Testis (tissue), 2 donors: ENCODE measurements at regions not wholly inside any gene's neighbourhood (a gene's known extent, or its start where the extent isn't known, plus 50 kb on each side); places are given as distances from the start of the nearest gene placed in this dataset.

Experiments used
- DNase-seq: peaks from one replicate; pipeline ENCODE4 v3.0.0-alpha.2; 2019
- H3K27ac ChIP-seq, 2 donors: fragments of 200-600 bp; sonication (generic); one replicate each; pipeline ENCODE4 v1.5.1; 2019
- H3K27me3 ChIP-seq: fragments of 200-600 bp; sonication (generic); one replicate; pipeline ENCODE4 v1.5.1; 2019
- H3K36me3 ChIP-seq: fragments of 200-600 bp; sonication (generic); one replicate; pipeline ENCODE4 v1.5.1; 2017; ENCODE audit warnings: low read depth; ENCODE audit errors: missing control alignments
- H3K4me1 ChIP-seq: fragments of 200-600 bp; sonication (generic); one replicate; pipeline ENCODE4 v1.5.1; 2019
- H3K4me3 ChIP-seq, 2 donors: fragments of 200-600 bp; sonication (generic); one replicate each; pipeline ENCODE4 v1.5.1; 2017 to 2019
- H3K9me3 ChIP-seq: fragments of 200-600 bp; sonication (generic); one replicate; pipeline ENCODE4 v1.5.1; 2017
- POLR2A ChIP-seq: fragments of 450-650 bp; IDR thresholded peaks from one replicate; pipeline ENCODE4 v1.6.1; 2017; ENCODE audit warnings: antibody characterized with exemption, mild to moderate bottlenecking, moderate library complexity
- WGBS, 2 donors: methylation state at CpG; one replicate each; pipeline ENCODE4 v1.1.5; 2018; 5-methylcytosine and 5-hydroxymethylcytosine counted together
- intact Hi-C: fragments of 100-400 bp; cut with DNase I; formaldehyde crosslinking; loops from one replicate; pipeline ENCODE4 v1.15.1; 2023; ENCODE audit warnings: low total_unique reads
- TF ChIP-seq, protein P1 (sequence below), 3 experiments: fragments of 450-650 bp in 2 of 3; fragments of 200-600 bp in 1 of 3; sonication (generic) in 1 of 3; IDR thresholded peaks; one replicate each; pipeline ENCODE4 v1.5.1; 2016 to 2019; ENCODE audit warnings: antibody characterized with exemption in 3 of 3, mild to moderate bottlenecking in 2 of 3, moderate library complexity in 1 of 3

DNA sequence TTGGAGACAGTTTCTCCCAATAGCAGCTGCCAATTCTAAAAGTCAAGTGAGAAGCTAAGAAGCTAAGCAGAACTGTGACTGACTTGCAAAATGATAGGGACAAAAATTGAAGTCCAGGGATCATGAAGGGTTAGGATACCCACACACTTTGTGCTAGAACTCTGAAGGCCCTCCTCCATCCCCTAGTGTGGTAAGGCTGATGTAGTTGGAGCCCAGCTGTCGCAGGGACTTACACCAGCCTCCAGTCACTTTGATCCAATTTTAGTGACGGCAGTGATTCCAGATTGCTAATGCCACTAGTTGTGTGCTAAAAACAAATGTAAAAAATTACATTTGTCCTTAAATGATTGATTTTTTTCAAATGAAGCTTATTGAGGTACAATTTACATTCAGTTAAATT, 742.7 kb upstream of the ZNF608 start:
- Histone ChIP-seq H3K4me1 (peaks cover 5% of the 10 kb centered on the region), H3K27ac (no peak overlapping the region), H3K27me3 (no peaks in the 10 kb centered on the region), H3K36me3 (no peaks in the 10 kb centered on the region), H3K9me3 (no peaks in the 10 kb centered on the region), H3K4me3 (no peak overlapping the region)
- WGBS, 2 donors, result 96 to 98% methylated on average over 2 of the region's 2 CpGs
- intact Hi-C loops, result no loop called here
- TF ChIP-seq, protein P1, sequence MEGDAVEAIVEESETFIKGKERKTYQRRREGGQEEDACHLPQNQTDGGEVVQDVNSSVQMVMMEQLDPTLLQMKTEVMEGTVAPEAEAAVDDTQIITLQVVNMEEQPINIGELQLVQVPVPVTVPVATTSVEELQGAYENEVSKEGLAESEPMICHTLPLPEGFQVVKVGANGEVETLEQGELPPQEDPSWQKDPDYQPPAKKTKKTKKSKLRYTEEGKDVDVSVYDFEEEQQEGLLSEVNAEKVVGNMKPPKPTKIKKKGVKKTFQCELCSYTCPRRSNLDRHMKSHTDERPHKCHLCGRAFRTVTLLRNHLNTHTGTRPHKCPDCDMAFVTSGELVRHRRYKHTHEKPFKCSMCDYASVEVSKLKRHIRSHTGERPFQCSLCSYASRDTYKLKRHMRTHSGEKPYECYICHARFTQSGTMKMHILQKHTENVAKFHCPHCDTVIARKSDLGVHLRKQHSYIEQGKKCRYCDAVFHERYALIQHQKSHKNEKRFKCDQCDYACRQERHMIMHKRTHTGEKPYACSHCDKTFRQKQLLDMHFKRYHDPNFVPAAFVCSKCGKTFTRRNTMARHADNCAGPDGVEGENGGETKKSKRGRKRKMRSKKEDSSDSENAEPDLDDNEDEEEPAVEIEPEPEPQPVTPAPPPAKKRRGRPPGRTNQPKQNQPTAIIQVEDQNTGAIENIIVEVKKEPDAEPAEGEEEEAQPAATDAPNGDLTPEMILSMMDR (IDR thresholded peaks at IDR 0.05), result no peak
- TF ChIP-seq POLR2A, result no peak
- no peak for DNase-seq

DNA sequence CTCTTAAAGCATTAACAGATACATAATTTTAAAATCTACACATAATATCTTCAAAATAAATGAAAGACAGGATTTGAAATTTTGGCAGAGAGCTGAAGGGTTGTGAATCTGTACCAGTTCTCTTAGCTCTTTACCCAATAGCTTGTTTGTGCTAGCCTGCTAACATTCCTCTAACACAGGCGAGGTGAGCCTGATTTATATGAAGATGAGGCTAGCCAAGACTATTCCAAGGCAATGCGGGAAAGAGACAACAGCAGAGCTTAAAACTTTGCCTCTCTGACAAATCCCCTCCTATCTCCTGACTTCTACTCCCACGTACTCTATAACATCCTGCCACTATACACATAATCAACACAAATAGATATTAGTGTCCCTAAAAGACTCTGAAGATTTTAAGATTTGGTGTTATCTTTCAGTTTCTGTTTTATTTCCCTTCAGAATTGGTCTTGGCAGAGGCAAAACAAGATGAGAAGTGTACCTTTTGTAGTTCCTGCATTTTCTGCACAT, 745.6 kb upstream of the ZNF608 start:
- DNase-seq, result no peak
- Histone ChIP-seq H3K27ac (no peak overlapping the region), H3K36me3 (no peaks in the 10 kb centered on the region), H3K4me1 (no peaks in the 10 kb centered on the region), H3K9me3 (no peaks in the 10 kb centered on the region), H3K27me3 (no peaks in the 10 kb centered on the region), H3K4me3 (no peak overlapping the region)
- WGBS, 2 donors, result 47 to 50% methylated on average over 3 of the region's 3 CpGs
- no peak for TF ChIP-seq POLR2A
- TF ChIP-seq, protein P1 (IDR thresholded peaks at IDR 0.05), result no peak
- intact Hi-C loops, result no loop called here

DNA sequence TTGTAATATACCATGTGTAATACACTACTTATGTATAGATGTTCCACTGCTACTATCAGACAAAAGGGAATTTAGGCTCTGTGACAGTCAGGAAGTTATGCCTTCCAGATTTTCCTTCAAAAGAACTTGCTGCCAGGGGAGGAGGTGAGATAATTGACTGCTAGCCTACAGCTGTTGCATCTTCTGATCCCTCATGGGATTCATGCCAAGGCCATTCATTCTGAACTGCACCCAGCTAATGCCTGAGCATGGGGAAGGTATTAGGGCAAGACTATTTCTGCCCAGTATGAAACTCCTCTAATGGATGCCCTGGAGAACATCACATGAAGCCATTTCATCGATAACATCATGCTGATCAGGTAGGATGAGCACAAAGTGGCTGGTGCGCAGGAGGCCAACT, 746.5 kb upstream of the ZNF608 start:
- intact Hi-C loops, result no loop called here
- Histone ChIP-seq H3K27me3 (no peaks in the 10 kb centered on the region), H3K4me1 (no peaks in the 10 kb centered on the region), H3K27ac (no peak overlapping the region), H3K9me3 (no peaks in the 10 kb centered on the region), H3K4me3 (no peak overlapping the region), H3K36me3 (no peaks in the 10 kb centered on the region)
- no peak for DNase-seq
- WGBS, 2 donors, result 96 to 100% methylated on average over 2 of the region's 2 CpGs
- TF ChIP-seq, protein P1 (IDR thresholded peaks at IDR 0.05), result no peak
- no peak for TF ChIP-seq POLR2A

GRCh38 chr5:125496393-125496792, 750.0 kb upstream of the ZNF608 start:
- Histone ChIP-seq H3K27me3 (no peaks in the 10 kb centered on the region), H3K36me3 (no peaks in the 10 kb centered on the region), H3K9me3 (no peaks in the 10 kb centered on the region), H3K27ac (no peak overlapping the region), H3K4me3 (no peak overlapping the region), H3K4me1 (no peaks in the 10 kb centered on the region)
- TF ChIP-seq, protein P1 (IDR thresholded peaks at IDR 0.05), result no peak
- no peak for TF ChIP-seq POLR2A
- DNase-seq, result no peak
- intact Hi-C loops, result no loop called here

- H3K4me3 ChIP-seq, result no peak overlapping the region
- H3K4me1 ChIP-seq, result no peaks in the 10 kb centered on the region
- H3K27me3 ChIP-seq, result no peaks in the 10 kb centered on the region
- no peak overlapping the region for H3K27ac ChIP-seq
- intact Hi-C loops, result no loop called here
- no peak for TF ChIP-seq POLR2A
- TF ChIP-seq, protein P1 (IDR thresholded peaks at IDR 0.05), result no peak
- H3K9me3 ChIP-seq, result no peaks in the 10 kb centered on the region
- DNase-seq, result no peak
- no peaks in the 10 kb centered on the region for H3K36me3 ChIP-seq
- WGBS, 2 donors, result 67 to 75% methylated on average over 2 of the region's 2 CpGs
These were observed 751.2 kb upstream of the ZNF608 start for GRCh38 chr5:125497651-125498050.
